CD4-positive, alpha-beta T cell treated with Interleukin-17A for 4 hours (primary cell): ENCODE measurements at regions not wholly inside any gene's neighbourhood (a gene's known extent, or its start where the extent isn't known, plus 50 kb on each side); places are given as distances from the start of the nearest gene placed in this dataset.
A peak's percentile ranks its signal among the peaks of the same experiment; 100 is the strongest.
"Not testable (repeated sequence)": the region's sequence is repeated elsewhere in the genome, so short reads cannot be mapped to it uniquely, and the experiment has no call there.

Experiments
- DNase-seq: peaks from one replicate; pipeline ENCODE4 v3.0.0-alpha.2; 2020; ENCODE audit warnings: mixed read lengths

DNA sequence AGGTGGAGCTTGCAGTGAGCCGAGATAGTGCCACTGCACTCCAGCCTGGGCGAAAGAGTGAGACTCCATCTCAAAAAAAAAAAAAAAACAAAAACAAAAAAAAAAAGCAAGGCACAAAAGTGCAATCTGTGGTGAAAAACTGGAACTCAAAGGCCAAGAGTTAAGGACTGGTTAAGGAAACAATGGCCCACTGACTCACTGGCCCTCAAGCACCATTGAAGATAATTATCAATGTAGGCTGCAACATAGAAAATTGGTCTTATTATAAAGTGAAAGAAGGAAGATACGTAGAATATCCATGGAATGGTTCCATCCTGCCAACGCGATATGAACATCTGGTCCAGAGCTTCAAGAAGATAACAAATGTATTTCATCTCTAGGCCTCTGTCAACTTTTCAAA is 444.2 kb downstream of the SOX9 start:
- no peak for DNase-seq

DNA sequence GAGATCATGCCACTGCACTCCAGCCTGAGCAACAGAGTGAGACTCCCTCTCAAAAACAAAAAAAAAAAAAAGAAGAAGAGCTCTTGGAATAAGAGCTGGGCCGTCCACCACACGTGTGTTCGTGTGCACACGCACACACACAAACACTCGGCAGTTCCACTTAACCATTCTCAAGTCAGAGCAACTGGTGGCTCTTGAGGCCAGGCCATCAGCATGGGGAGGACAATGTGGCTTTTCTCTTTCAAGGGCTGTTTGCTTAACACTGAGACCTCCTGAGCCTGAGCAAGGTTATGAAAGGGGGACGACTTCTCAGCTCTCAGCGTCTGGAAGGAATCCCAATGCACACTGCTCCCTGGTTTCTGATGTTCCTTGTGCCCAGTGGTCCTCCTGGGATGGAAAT is 444.9 kb downstream of the SOX9 start:
- no peak for DNase-seq

DNA sequence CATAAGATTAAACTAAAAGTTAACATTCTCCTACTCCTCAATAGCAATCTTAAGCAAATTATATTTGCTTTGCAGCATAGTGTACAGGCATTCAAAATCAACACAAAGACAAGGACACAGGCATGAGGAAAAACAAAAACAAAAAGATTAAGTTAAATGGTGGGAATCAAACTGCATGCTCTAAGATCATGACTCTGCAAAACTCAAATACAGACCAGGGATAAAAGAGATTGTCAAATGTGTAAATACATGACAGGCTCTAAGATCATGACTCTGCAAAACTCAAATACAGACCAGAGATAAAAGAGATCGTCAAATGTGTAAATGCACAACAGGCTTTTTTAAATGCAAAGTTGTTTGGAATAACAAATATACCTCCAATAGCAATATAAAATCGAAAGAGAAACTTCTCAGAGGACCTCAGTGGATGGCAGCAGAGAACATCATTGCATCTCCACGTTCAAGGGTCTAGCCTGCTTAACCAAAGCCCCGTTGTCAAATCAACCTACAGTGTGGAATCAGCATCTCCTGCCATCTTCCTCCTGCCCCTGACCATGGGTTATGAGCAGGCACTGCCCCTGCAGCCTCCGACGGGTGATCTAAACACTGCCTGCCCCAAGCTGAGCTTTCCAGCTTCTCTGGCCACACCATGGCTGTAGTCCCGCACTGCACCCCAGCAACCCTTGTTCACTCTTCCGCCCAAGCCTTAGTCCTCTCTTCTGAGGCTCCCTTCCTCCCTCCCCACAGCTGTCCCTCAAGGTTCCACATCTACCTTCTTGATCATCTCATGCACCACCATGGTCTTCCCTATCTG is 446.1 kb downstream of the SOX9 start:
- no peak for DNase-seq

DNA sequence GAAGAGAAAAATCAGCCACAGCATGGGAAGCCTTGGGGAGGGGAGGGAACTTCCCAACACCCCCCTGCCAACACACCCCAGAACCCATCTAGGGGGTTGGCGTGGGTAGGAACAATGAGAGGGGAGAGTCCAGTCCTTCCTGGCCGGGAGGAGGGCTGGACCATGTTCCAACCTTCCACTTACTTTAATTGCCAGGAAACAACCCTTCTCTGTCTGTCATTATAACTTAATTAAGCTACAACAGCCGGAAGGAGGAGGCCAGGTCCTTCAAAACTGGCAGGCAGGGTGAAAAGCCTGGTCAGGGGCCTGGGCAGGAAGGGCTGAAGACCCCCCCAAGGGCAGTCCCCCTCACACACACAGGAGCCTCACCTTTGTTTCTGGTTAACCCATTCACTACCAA is 447.0 kb downstream of the SOX9 start:
- DNase-seq: no peak

DNA sequence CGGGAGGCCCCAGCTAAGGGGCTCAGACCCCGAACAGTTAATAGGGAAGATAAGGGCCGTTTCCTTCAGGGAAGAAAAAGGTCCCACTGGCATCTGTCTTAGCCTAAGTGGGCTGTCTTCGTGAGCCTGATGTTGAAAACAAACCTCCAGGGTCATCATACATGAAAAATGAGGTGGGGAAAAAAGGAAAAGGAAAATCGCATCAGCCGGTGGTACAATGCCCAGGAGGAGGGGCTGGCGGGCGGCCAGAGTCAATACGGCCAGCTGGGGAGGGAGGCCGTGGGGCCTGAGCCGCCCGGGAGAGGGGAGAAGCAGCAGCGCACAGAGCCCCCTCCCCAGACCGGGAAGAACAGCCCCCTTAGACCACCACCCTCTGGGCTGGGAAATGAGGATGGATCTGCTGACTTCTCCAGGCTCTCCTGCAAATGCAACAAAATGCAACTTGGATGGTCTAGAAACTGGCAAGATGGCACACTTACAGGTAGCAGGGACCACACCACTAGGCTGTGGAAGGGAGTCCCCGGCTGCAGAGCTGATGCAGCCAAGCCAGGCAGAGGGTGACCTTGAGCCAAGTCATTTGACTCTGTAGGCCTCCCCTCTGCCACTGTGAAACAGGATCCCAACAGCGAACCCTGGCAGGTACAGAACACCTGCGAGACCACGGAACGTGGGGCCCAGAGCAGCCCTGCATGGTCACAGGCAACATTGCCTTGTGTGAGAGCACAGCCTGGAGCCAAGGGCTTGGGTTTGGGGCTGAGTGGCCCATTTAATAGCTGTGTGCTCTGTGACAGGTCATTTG is 448.5 kb downstream of the SOX9 start:
- no peak for DNase-seq

DNA sequence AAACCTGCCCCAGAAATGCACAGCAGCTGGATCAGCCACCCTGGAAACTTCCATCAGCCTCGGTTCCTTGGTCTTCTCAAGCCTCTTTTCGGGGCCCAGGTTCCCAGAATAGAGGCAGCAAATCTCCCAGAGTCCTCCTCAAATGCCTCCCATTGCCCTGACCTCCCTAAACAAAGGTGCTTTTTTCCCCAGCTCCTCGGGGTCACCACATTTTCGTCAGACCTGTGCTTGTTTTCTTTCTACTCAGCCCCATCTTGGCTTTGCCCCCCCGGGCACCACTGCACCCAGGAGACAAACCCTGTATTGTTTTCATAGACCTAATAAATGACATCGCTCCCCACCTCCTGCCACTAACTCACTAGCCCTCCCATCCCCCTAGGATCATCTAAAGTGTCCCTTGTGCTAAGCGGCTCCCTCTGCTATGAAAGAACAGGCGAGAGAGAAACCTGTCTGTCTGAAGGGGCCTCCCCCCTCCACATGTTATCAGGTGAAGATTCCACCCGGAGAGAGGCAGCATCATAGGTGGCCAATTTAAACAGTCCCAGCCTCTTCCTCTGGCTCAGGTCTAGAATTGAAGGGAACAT is 451.1 kb downstream of the SOX9 start:
- DNase-seq: no peak

DNA sequence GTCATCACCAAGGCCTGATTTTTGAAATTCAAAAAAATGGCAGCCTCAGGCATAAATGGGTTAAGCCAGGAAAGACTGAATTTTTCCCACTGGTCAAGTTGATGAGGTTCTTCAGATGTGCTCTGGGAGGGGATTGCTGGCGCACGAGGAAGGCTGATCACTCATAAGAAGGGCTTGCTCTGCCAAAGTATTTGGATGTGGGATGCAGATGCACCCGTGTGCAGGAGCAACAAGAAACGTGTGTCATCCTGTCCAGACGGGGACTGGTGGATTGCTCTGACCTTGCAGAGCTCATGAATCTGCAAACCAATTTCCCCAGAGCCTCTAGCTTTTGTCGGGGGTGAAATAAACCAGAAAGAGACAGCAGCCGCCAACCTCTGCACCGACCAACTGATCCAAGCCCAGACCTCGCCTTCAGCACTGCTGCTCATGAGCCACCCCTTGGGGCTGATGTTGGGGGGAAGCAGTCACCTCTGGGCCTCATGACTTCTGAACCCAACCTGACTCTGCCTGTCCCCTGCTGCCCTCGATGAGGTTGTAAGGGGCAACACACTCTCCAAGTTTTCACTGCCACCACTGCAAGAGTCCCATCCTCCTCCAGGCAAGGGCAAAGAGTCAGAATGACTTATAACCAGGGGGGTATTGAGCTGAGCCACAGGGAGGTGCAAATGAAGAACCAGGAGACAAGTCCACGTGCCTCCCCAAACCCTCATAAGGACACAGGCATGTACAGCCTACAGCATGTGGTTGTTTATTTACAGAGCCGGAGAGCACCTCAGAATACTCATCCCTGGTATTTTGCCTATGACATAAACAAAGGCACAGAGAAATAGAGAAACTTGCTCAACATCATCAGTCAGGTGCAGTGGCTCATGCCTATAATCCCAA is 452.0 kb downstream of the SOX9 start:
- no peak for DNase-seq

DNA sequence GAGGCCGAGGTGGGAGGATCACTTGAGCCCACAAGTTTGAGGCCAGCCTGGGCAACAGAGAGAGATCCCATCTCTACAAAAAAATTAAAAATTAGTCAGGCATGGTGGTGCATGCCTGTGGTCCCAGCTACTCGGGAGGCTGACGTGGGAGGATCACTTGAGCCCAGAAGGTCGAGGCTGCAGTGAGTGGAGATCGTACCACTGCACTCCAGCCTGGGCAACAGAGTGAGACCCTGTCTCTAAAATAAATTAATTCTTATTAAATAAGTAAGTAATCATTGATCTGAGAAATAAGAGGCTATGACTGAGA is 452.6 kb downstream of the SOX9 start:
- DNase-seq: not testable (repeated sequence)

DNA sequence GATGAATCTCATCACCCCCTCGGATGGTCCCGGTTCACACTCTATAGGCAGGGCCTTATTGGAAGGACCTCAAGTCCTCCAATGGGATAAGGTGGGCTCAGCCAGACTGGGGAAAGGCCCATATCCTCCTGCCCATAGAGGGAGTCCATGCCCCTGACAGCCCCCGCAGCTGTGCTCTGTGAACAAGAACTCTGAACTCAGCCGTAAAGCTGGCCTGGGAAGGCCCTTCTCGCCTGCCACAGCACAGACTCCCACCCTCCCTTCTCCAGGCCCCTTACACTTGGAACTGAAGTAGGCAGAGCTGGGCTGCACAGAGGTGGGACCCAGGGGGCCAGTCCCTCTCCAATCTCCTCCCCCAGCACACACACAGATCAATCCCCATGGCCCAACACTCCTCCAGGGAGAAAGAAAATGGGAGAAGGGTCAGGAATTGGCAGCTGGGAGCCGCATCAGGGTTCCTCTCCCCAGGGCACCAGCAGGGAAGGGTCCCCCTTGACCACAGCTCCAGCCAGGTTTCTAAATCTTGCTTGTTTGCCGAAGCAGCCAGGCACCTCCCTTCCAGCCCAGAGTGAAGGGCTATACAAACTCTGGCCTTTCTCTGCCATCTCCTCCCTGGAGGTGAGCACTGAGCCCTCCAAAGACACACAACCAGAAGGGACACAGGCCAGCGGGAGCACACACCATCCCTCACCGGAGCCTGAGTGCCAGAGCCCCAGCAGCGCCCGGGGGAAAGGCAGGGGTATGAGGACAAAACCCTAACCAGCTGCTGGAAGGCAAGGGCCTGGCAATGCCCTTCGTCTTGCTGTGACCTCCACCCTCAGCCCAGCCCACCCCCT is 454.1 kb downstream of the SOX9 start:
- DNase-seq: no peak

DNA sequence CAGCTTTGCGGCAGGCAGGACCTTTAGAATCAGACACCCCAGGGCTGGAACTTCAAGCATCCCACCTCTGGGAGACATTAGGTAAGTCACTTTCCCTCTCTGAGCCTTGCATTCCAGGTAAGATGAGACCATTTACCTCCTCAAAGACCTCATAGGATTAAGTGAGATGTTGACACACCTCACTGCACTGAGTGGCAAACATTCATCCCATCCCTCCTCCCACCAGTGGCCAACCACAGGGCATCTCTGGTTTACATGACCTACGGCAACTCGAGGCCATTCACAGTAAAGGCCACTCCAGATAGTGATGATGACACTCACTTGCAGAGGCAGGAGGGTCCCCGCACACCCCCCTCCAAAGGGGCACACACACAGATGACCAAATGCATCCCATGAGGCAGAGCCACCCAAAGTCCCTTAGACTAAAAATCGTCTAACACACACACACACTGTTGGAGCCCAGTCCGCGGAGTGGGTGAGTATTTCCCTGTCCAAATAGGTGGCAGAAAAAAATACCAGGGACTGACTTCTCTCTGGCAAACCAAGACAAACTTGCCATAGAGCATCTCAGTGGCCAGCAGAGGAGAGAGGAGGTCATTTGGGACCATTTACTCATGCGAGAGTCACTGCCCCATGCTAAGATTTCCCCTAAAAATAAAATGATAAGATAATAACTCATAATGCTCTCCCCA is 454.9 kb downstream of the SOX9 start:
- DNase-seq: no peak

DNA sequence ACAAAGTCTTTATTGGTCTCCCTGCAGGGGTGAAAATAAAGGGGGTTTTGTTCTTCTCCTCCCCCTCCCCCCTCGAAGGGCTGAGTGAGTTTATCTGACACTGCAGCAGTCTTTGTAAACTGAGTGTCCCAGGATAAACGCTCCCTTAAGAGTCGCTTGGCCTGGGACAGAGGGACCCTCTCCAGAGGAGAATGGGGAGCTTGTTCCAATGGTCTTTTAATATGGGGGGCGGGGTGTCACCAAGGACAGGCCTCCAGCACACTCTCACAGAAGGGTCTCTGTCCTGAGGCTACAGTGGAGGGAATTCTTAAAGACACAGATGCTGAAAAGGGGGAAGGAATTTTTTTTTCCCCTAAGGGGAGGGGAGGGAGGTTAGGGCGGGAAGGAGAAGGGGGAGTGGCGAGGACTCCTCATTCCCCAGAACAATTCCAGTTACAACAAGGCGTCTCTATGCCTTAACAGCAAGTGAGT is 455.5 kb downstream of the SOX9 start:
- DNase-seq: no peak

DNA sequence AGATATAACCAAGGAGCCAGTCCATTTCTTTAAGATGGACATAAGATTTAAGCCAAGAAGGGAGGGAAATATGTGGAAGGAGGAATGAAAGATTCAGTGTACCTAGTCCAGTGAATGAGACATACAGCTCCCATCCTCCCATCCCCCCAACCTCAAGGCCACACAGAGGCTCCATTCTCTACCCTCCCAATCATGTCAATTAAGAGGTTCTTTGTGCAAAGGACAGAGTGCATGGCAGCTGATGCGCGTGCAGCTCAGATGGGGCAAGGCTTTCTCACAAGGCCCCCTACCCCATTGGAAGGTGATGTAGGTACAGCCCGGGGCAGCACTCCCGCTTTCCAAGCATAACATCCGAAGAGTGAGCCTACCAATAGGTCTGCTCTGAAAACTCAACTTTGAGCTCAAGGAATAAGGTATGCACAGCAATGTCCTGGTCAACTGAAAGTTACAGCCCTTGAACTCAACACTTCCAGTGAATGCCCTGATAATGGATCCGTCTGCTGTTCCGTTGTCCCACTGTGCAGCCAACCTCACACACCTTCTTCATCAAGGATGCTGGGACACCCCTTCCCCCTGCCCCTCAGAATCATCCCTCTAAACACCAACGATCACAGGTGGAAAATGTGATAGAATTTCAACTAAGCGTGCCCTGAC is 458.1 kb downstream of the SOX9 start:
- DNase-seq: no peak

DNA sequence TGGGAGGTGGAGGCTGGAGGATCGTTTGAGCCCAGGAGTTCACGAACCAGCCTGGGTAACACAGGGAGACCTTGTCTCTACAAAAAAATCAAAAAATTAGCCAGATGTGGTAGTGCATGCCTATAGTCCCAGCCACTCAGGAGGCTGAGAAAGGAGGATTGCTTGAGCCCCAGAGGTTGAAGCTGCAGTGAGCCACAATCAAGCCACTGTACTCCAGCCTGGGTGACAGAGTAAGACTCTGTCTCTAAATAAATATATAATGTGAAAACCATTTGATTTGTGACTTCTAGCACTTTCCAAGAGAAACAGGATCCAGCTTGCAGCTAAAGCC is 459.1 kb downstream of the SOX9 start:
- DNase-seq: no peak

DNA sequence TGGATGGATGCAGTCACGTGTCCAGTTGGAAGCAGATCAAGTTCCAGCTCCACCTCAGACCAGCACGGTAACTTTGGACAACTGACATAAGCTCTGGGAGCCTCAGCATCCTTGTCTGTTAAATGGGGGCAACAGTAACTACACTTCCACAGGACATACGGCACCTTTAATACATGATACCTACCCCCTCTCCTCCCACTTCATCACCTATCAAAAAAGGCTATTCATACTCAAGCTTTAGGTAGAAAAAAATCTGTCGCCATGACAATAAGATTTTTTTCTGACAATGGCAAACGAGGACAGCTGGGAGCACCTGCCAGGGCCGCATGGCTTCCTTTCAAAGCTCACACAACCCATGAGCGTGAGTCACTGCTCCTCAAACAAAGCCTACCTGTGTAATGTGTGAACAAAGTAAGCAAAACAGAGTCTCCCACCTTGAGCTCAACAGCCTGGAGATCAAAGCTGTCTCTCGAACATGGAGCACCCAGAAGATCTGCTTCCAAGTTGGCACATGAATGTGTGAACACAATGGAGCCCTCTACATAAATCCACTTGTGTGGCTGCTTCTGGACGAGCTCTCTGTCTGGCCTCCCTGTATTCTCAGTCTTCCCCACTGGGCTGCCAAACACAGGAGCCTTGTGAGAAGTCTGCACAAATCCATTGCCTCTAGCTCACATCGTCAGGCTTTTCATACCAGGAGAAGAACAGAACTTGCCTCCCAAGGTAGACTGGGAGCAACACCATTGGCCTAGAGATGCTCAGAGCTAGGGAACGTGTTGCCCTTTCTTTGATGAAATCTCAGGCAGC is 459.7 kb downstream of the SOX9 start:
- DNase-seq: no peak

DNA sequence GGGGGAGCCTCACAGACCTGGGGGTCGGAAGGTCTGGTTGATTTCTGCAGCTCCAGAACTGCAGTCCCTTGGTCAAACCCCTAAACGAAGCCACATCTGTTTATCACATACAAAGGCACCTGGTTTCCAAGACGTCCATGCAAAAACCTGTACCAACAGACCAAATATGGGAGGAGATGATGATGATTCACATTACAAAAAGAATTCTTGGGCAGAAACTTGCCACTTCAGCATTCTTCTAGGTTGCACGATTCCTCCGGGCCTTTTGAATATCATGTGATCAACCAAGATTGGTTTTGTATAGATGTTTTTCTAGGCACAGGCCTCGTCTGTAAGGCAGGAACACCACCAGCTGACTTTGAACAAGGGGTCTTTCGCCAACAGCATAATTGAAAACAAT is 466.3 kb downstream of the SOX9 start:
- DNase-seq: no peak

DNA sequence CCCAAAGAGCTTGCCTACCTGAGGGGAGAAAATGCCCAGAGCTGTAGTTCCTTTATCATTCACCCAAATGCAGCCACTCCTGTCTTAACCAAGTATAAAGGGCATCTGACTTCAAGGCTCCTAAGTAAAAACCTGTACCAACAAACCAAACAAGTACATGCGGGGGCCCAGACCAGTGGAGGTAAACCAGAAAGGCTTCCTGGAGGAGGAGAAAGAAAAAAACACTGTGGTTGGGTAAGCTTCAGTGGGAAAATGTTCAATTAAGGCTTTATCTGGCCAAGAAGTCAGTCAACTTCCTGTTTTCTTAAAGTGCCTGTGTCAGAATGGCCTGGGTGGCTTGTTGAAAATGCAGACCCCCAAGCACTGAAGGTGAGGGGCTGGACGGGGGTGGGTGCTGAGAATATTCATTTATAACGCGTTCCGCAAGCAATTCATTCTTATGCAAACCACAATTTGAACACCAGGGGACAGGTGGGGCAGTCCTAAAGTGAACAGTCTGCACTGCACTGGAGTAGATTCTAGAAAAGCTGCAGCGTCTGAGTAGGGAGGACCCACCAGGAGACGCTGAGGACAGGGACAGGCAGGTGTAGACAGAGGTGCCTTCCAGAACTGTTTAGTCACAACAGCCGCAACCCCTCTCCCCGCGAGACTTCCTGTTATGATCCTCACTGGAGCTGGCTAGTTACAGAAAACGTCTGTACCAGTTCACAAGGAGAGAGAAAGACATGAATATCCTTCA is 467.1 kb downstream of the SOX9 start:
- peak; percentile 35 for DNase-seq

DNA sequence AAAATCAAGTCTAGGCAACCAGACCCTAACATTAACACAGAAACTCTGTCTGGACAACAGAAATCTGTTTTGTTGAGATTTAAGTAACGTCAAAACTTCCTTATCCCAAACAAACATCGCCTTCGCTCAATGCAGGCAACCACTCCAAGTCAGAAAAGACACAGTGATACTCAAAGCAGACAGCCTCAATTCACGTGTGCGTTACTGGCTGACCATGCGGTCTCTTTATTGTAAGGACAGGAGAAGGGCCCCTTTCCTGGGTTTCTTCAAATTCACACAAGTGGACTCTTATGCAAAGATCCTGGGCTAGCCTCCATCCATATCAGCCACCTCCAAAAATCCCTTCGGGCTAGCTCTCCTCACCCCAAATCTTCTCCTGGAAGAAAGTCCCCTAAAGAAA is 467.7 kb downstream of the SOX9 start:
- no peak for DNase-seq

DNA sequence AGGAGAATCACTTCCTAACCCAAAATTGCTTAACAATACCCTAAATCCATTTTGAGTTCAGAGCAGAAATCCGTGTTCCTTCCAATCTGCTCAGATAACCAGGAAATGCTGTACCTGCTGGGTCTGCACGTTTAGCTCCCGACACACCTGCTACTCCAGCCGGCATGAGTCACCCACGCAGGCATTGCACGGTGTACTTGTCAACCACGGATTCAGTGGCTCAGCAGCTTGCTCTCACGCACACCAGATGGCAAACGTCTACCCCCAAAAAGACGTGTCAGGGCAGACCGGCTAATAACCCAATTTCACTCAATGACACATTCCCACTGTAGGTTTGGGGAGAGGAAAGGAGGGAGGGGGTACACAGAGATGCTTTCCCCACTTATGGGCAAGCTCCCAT is 468.1 kb downstream of the SOX9 start:
- DNase-seq: peak; percentile 46

DNA sequence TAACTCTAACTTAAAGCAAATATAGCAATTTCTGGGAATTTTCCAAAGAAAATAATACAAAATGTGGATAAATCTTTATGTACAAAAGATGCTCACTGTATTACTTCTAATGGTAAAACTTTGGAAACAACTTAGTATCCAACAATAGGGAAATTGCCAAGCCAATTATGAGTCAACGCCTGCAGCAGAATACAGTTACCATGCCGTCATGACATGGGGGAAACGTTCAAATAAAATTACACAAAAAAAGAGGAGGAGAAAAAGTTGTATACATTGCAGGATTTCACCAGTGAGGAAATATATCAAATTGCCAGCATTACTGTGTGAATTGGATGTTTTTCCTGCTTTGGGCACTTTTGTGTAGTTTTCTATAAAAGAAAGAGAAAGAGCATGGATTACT is 469.6 kb downstream of the SOX9 start:
- DNase-seq: no peak
